ENCODE measurements at regions not wholly inside any gene's neighbourhood (a gene's known extent, or its start where the extent isn't known, plus 50 kb on each side); places are given as distances from the start of the nearest gene placed in this dataset.

DNA sequence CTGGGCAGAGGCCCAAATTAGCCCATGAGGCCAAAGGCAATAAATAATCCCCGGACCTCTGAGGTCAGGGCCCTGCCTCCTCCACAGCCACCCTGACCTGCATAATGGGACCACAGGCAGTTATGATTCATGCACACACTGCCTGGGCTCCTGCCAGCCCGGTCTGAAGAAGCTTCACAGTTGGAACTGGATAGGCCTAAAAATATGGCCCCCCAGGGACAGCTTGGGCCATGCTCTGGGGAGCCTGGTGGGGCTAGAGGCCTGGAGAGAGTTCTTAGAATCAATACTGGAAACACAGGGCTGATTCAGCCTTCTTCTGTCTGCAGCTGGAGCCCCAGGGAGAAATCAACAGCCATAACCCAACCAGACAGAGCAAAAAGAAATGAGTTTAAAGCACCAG lies 112.8 kb upstream of the CADM1 start:
- no peak for TF ChIP-seq ZNF713 (CRISPR knock-in tag; IDR thresholded peaks at IDR 0.05)
- no peak for TF ChIP-seq TAF1 (CRISPR knock-in tag; IDR thresholded peaks at IDR 0.05)
- TF ChIP-seq, protein P1, sequence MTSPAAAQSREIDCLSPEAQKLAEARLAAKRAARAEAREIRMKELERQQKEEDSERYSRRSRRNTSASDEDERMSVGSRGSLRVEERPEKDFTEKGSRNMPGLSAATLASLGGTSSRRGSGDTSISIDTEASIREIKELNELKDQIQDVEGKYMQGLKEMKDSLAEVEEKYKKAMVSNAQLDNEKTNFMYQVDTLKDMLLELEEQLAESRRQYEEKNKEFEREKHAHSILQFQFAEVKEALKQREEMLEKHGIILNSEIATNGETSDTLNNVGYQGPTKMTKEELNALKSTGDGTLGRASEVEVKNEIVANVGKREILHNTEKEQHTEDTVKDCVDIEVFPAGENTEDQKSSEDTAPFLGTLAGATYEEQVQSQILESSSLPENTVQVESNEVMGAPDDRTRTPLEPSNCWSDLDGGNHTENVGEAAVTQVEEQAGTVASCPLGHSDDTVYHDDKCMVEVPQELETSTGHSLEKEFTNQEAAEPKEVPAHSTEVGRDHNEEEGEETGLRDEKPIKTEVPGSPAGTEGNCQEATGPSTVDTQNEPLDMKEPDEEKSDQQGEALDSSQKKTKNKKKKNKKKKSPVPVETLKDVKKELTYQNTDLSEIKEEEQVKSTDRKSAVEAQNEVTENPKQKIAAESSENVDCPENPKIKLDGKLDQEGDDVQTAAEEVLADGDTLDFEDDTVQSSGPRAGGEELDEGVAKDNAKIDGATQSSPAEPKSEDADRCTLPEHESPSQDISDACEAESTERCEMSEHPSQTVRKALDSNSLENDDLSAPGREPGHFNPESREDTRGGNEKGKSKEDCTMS (CRISPR knock-in tag; conservative IDR thresholded peaks at IDR 0.05) = no peak
- TF ChIP-seq MED13 (CRISPR knock-in tag; IDR thresholded peaks at IDR 0.05) = no peak
- TF ChIP-seq RFX5 (IDR thresholded peaks at IDR 0.05; ENCODE audit: low read depth, low read length) = no peak
- no peak for TF ChIP-seq SAP130 (CRISPR knock-in tag; IDR thresholded peaks at IDR 0.05; ENCODE audit: low read depth)
- TF ChIP-seq DPF2 (CRISPR knock-in tag; IDR thresholded peaks at IDR 0.05; ENCODE audit: borderline replicate concordance, low read depth) = no peak

All from HepG2 (cell line).